Breast epithelium (tissue), 4 donors: ENCODE measurements at regions not wholly inside any gene's neighbourhood (a gene's known extent, or its start where the extent isn't known, plus 50 kb on each side); places are given as distances from the start of the nearest gene placed in this dataset.

ENCODE experiments used
- DNase-seq, 2 donors: peaks; one replicate each; pipeline ENCODE4 v3.0.0-alpha.2; 2019; ENCODE audit warnings: low spot score in 2 of 2
- H3K27ac ChIP-seq, 2 donors: fragments of 200-600 bp; sonication (generic) in 1 of 2; one replicate each; pipeline ENCODE4 v1.5.1; 2016 to 2019; ENCODE audit warnings: mild to moderate bottlenecking in 1 of 2
- H3K27me3 ChIP-seq, 2 donors: fragments of 200-600 bp; sonication (generic) in 1 of 2; one replicate each; pipeline versions ENCODE4 v1.5.1 to v1.6.0; 2017 to 2019; ENCODE audit warnings: control low read depth in 1 of 2, mild to moderate bottlenecking in 1 of 2
- H3K36me3 ChIP-seq: fragments of 200-600 bp; one replicate; pipeline ENCODE4 v1.5.1; 2019
- H3K4me1 ChIP-seq, 2 donors: fragments of 200-600 bp; sonication (generic); one replicate each; pipeline ENCODE4 v1.5.1; 2016 to 2019; ENCODE audit warnings: control low read depth in 1 of 2
- H3K4me3 ChIP-seq, 3 donors: fragments of 200-600 bp; sonication (generic); 1 replicate in 2 of 3; 2 replicates in 1 of 3; pipeline ENCODE4 v1.5.1; 2016 to 2019; ENCODE audit warnings: mild to moderate bottlenecking in 3 of 3, moderate library complexity in 2 of 3
- H3K9me3 ChIP-seq, 2 donors: fragments of 200-600 bp; sonication (generic) in 1 of 2; one replicate each; pipeline ENCODE4 v1.5.1; 2016 to 2019; ENCODE audit warnings: control low read depth in 1 of 2
- CTCF ChIP-seq, 3 donors: fragments of 450-650 bp; IDR thresholded peaks; one replicate each; pipeline ENCODE4 v1.5.1; 2016 to 2017; ENCODE audit warnings: antibody characterized with exemption in 3 of 3, mild to moderate bottlenecking in 3 of 3, moderate library complexity in 3 of 3
- POLR2A ChIP-seq: fragments of 450-650 bp; IDR thresholded peaks from one replicate; pipeline ENCODE4 v1.6.1; 2016; ENCODE audit warnings: antibody characterized with exemption, mild to moderate bottlenecking, moderate library complexity
- POLR2AphosphoS5 ChIP-seq, 3 donors: sonication (generic); formaldehyde crosslinking; IDR thresholded peaks; one replicate each; pipeline ENCODE4 v1.6.1; 2017; ENCODE audit warnings: antibody characterized with exemption in 3 of 3
- intact Hi-C: fragments of 100-400 bp; cut with DNase I; formaldehyde crosslinking; loops from one replicate; pipeline ENCODE4 v1.15.1; 2023; ENCODE audit warnings: low total_unique reads

- Histone ChIP-seq H3K4me3 (no peak overlapping the region), H3K4me1 (no peaks in the 10 kb centered on the region), H3K27me3 (no peaks in the 10 kb centered on the region), H3K9me3 (no peaks in the 10 kb centered on the region), H3K36me3 (no peaks in the 10 kb centered on the region), H3K27ac (no peak overlapping the region)
- TF ChIP-seq POLR2A (no peak), POLR2AphosphoS5 (IDR thresholded peaks at IDR 0.05) (no peak), CTCF (IDR thresholded peaks at IDR 0.05) (no peak)
- intact Hi-C loops = no loop called here
- no peak for DNase-seq
Observed at GRCh38 chr4:42262701-42263490, 110.4 kb upstream of the BEND4 start.

GRCh38 chr4:42265782-42266602 is 113.5 kb upstream of the BEND4 start:
- H3K4me1 ChIP-seq = no peaks in the 10 kb centered on the region
- no peak overlapping the region for H3K4me3 ChIP-seq
- no peaks in the 10 kb centered on the region for H3K9me3 ChIP-seq
- no peak for DNase-seq
- H3K27ac ChIP-seq = no peak overlapping the region
- intact Hi-C loops = no loop called here
- H3K36me3 ChIP-seq = no peaks in the 10 kb centered on the region
- no peak for TF ChIP-seq POLR2AphosphoS5 (IDR thresholded peaks at IDR 0.05)
- no peak for TF ChIP-seq CTCF (IDR thresholded peaks at IDR 0.05)
- TF ChIP-seq POLR2A = no peak
- no peaks in the 10 kb centered on the region for H3K27me3 ChIP-seq

DNA sequence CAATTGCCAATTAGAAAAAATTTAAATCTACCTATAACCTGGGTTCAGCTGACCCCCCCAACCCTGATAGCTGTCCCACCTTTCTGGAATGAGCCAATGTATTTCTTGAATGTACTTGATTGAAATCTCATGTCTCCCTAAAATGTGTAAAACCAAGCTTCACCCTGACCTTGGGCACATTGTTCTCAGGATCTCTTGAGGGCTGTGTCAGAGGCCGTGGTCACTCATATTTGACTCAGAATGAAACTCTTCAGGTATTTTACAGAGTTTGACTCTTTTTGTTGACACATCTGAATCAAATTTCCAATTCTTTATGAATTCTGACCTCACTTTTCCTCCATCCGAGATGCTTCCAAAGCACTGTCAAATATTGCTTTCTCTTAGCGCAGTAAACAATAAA is 115.3 kb upstream of the BEND4 start:
- TF ChIP-seq CTCF (IDR thresholded peaks at IDR 0.05) = no peak
- TF ChIP-seq POLR2AphosphoS5 (IDR thresholded peaks at IDR 0.05) = no peak
- TF ChIP-seq POLR2A = no peak
- no peaks in the 10 kb centered on the region for H3K9me3 ChIP-seq
- H3K4me1 ChIP-seq = no peaks in the 10 kb centered on the region
- H3K27ac ChIP-seq = no peak overlapping the region
- intact Hi-C loops = no loop called here
- DNase-seq = no peak
- no peaks in the 10 kb centered on the region for H3K27me3 ChIP-seq
- H3K4me3 ChIP-seq = no peak overlapping the region
- H3K36me3 ChIP-seq = no peaks in the 10 kb centered on the region

DNA sequence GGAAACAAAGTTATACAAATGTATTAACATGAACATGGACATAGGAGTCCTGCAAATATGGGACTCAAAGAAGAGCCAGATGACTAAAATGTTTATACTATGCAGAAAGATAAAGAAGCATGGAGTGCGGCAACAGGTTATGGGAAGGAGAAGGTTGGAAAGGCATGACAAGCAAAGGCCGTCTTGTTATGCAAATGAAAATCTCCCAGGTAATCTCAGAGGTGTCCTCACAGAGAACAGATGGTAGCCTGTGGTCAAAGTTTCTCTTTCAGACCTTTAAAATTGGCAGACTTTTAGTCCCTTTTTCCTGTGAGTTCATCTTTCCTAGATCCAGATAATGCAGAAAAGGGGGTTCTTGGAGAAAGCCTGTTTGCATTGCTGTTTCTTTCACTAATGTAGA is 116.4 kb upstream of the BEND4 start:
- no peaks in the 10 kb centered on the region for H3K4me1 ChIP-seq
- no peaks in the 10 kb centered on the region for H3K36me3 ChIP-seq
- H3K27me3 ChIP-seq = no peaks in the 10 kb centered on the region
- no peak overlapping the region for H3K4me3 ChIP-seq
- no peak for DNase-seq
- TF ChIP-seq POLR2A (no peak), POLR2AphosphoS5 (IDR thresholded peaks at IDR 0.05) (no peak)
- H3K27ac ChIP-seq = no peak overlapping the region
- intact Hi-C loops = no loop called here
- no peaks in the 10 kb centered on the region for H3K9me3 ChIP-seq

DNA sequence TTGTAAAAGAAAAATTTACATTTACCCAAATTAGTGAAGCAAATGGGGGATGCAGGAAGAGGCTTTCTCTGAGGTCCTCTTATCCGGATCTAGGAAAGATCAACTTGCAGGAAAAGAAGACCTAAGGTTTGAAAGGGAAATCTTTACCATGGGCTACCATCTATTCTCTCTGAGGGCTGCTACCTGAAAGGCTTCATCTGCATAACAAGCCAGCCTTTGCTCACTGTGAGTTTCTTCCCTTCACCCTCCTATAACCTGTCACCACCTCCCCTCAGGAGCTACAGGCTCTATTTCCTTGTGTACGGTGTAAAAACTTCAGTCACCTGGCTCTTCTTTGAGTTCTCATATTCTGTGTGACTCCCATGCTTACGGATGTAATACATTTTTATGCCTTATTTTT is 118.6 kb upstream of the BEND4 start:
- no peaks in the 10 kb centered on the region for H3K36me3 ChIP-seq
- TF ChIP-seq POLR2A (no peak), POLR2AphosphoS5 (IDR thresholded peaks at IDR 0.05) (no peak), CTCF (IDR thresholded peaks at IDR 0.05) (no peak)
- no peaks in the 10 kb centered on the region for H3K9me3 ChIP-seq
- H3K27me3 ChIP-seq = no peaks in the 10 kb centered on the region
- H3K4me1 ChIP-seq = no peaks in the 10 kb centered on the region
- intact Hi-C loops = loop anchor here (5.0 kb wide), 1 partner anchor 251 kb away; no protein-coding TSS in a partner anchor
- no peak overlapping the region for H3K27ac ChIP-seq
- no peak overlapping the region for H3K4me3 ChIP-seq
- no peak for DNase-seq
